A549 (cell line): ENCODE measurements at regions not wholly inside any gene's neighbourhood (a gene's known extent, or its start where the extent isn't known, plus 50 kb on each side); places are given as distances from the start of the nearest gene placed in this dataset.

ENCODE experiments used
- ATAC-seq, 2 experiments: fragments of 200-7000 bp in 1 of 2; fragments of >200 bp in 1 of 2; cut with Nextera tagmentation in 1 of 2; cut with Tn5 transposase in 1 of 2; 3 replicates each; pipeline versions ENCODE4 v1.8.0 to v1.9.1; 2018 to 2020; ENCODE audit warnings: mild to moderate bottlenecking in 1 of 2, moderate library complexity in 1 of 2
- CTCF ChIA-PET: fragments of 300-600 bp; sonication (Branson Sonifier 250); formaldehyde crosslinking; extraction: SDS; loops from one replicate; lab custom pipeline; 2021; ENCODE audit warnings: antibody characterized with exemption, inconsistent platforms; lab: Yijun Ruan, JAX
- POLR2A ChIA-PET: fragments of 350-600 bp; formaldehyde crosslinking; extraction: SDS; loops from one replicate; lab custom pipeline; 2021; ENCODE audit warnings: antibody characterized with exemption, inconsistent platforms; lab: Yijun Ruan, JAX
- DNase-seq, 2 experiments: peaks; one replicate each; pipeline versions ENCODE4 v3.0.0 to v3.0.0-alpha.2; 2011 to 2016; ENCODE audit warnings: low read depth in 1 of 2, low spot score in 1 of 2
- FAIRE-seq: peaks from 2 replicates; lab custom pipeline; 2011; peaks lifted over from hg19 to GRCh38; lab: Jason Lieb, UNC
- H3K27ac ChIP-seq, 2 experiments: fragments of >200 bp; sonication (Bioruptor Twin); formaldehyde crosslinking; 3 replicates each; pipeline ENCODE4 v1.5.1; 2016 to 2017
- H3K4me1 ChIP-seq: fragments of >200 bp; sonication (Bioruptor Twin); formaldehyde crosslinking; 3 replicates; pipeline ENCODE4 v1.6.1; 2016
- H3K4me2 ChIP-seq: fragments of >200 bp; sonication (Bioruptor Twin); formaldehyde crosslinking; 3 replicates; pipeline ENCODE4 v1.6.1; 2016
- H3K4me3 ChIP-seq: fragments of >200 bp; sonication (Bioruptor Twin); formaldehyde crosslinking; 3 replicates; pipeline ENCODE4 v1.5.1; 2016
- H3K9me3 ChIP-seq: fragments of >200 bp; sonication (Bioruptor Twin); formaldehyde crosslinking; 3 replicates; pipeline ENCODE4 v1.6.1; 2016
- BHLHE40 ChIP-seq: IDR thresholded peaks from 2 replicates; pipeline ENCODE4 v1.6.1; 2012; ENCODE audit warnings: low read depth, low read length, inconsistent platforms
- CBX8 ChIP-seq: fragments of 200-600 bp; sonication (generic); IDR thresholded peaks from 2 replicates; pipeline ENCODE4 v1.6.1; 2016
- CHD2 ChIP-seq: fragments of 150-350 bp; IDR thresholded peaks from 2 replicates; pipeline ENCODE4 v1.6.1; 2014; ENCODE audit warnings: low read length; ENCODE audit not compliant: partially characterized antibody
- FOSL2 ChIP-seq, 2 experiments: fragments of 450-650 bp in 1 of 2; fragments of >200 bp in 1 of 2; sonication (Bioruptor Twin) in 1 of 2; formaldehyde crosslinking; IDR thresholded peaks; 2 replicates each; pipeline versions ENCODE4 v1.5.0 to v1.6.1; 2016 to 2020; ENCODE audit warnings: mild to moderate bottlenecking in 1 of 2, moderate library complexity in 1 of 2
- FOXS1 ChIP-seq: fragments of 250-450 bp; sonication (Bioruptor Pico); IDR thresholded peaks from 2 replicates; pipeline ENCODE4 v1.5.0; 2020; ENCODE audit warnings: mild to moderate bottlenecking, moderate library complexity
- GATA3 ChIP-seq: IDR thresholded peaks from 2 replicates; pipeline ENCODE4 v1.6.1; 2012; ENCODE audit warnings: borderline replicate concordance
- HOXA7 ChIP-seq: fragments of 250-450 bp; sonication (Bioruptor Pico); IDR thresholded peaks from 2 replicates; pipeline ENCODE4 v1.5.0; 2020; ENCODE audit warnings: mild to moderate bottlenecking, moderate library complexity
- MAZ ChIP-seq: fragments of 150-350 bp; IDR thresholded peaks from 2 replicates; pipeline ENCODE4 v1.6.1; 2014; ENCODE audit warnings: antibody characterized with exemption, low read depth, low read length, borderline replicate concordance
- MYC ChIP-seq: IDR thresholded peaks from 2 replicates; pipeline ENCODE4 v1.6.1; 2012; ENCODE audit warnings: mild to moderate bottlenecking, inconsistent platforms, low read length, improper control_type of control experiment, borderline replicate concordance
- RAD21 ChIP-seq, 2 experiments: fragments of >200 bp in 1 of 2; sonication (Bioruptor Twin) in 1 of 2; formaldehyde crosslinking in 1 of 2; IDR thresholded peaks in 1 of 2; conservative IDR thresholded peaks in 1 of 2; 2 replicates in 1 of 2; 3 replicates in 1 of 2; pipeline ENCODE4 v1.6.1; 2012 to 2018; ENCODE audit warnings: inconsistent platforms in 1 of 2
- RARB ChIP-seq: fragments of 250-450 bp; sonication (Bioruptor Pico); IDR thresholded peaks from 2 replicates; pipeline ENCODE4 v1.8.0; 2021; ENCODE audit warnings: mild to moderate bottlenecking, moderate library complexity
- RCOR1 ChIP-seq: fragments of 150-350 bp; IDR thresholded peaks from 2 replicates; pipeline ENCODE4 v1.6.1; 2014; ENCODE audit warnings: antibody characterized with exemption, low read length, low read depth
- WGBS: methylation state at CpG from one replicate; pipeline ENCODE4 v1.1.6; 2017; ENCODE audit errors: missing lambda C conversion rate; 5-methylcytosine and 5-hydroxymethylcytosine counted together
- TF ChIP-seq, protein P1 (sequence below): fragments of 250-450 bp; sonication (Bioruptor Pico); IDR thresholded peaks from 2 replicates; pipeline ENCODE4 v1.5.0; 2020; ENCODE audit warnings: low read depth, mild to moderate bottlenecking, moderate library complexity
- TF ChIP-seq, protein P2 (sequence below): fragments of 200-600 bp; sonication (generic); IDR thresholded peaks from 2 replicates; pipeline ENCODE4 v1.6.1; 2016; ENCODE audit warnings: antibody characterized with exemption, mild to moderate bottlenecking, moderate library complexity

DNA sequence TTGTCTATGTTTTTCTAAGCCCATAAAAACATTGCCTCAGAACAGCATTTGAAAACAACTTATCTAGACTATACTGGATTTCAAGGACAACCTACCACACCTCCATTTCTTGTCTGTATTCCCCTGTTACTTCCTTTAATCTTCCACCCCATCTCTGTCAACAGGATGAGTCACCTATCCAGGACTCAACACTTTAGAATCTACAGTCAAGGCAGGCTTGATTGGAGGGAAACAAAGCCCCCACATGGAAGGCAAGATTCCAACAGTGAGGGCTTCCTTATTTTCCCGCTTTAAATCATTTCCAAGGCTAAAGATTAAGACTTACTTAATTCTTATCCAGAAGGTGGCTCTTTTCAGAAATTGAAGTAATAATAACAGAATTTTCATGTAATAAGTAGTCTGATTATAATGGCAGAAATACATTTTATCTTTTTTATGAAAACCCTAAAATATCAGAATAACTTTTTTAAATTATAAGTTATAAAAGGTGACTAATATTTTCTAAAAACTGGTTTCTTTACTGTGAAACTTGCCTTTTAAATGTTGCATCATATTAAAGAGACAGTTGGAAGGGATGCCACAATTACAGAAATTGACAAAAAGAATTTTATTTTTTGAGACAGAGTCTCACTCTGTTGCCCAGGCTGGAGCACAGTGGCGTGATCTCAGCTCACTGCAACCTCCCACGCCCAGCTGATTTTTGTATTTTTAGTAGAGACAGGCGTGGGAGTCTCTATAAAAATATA, 138.7 kb upstream of the CCDC150 start:
- H3K9me3 ChIP-seq: peaks cover 13% of the 10 kb centered on the region; the same call in 2 of the 3 replicates
- H3K4me2 ChIP-seq: peak overlapping the region; percentile 25; the same call in 2 of the 3 replicates
- DNase-seq (peak; percentile 7 to 12), FAIRE-seq (no peak)
- ChIA-PET CTCF (no interaction called here), POLR2A (no interaction called here)
- no peak overlapping the region for H3K4me3 ChIP-seq
- peaks cover 12% of the 10 kb centered on the region; the same call in 2 of the 3 replicates for H3K4me1 ChIP-seq
- 88% methylated on average over 4 of the region's 4 CpGs for WGBS
- no peak for TF ChIP-seq CHD2
- peak; percentile 20; the same call in 1 of the 2 replicates for TF ChIP-seq GATA3
- TF ChIP-seq FOSL2 (IDR thresholded peaks at IDR 0.05): no peak
- TF ChIP-seq FOSL2 (CRISPR knock-in tag; IDR thresholded peaks at IDR 0.05): peak; percentile 47; the same call in 1 of the 2 replicates
- no peak for TF ChIP-seq RCOR1
- TF ChIP-seq, all 56 proteins: peak for 2
- ATAC-seq: no peak
- H3K27ac ChIP-seq: 0 out of 6 replicates have a peak overlapping the region, but pooled peaks of 1 of the 2 experiments have one; percentile 42

DNA sequence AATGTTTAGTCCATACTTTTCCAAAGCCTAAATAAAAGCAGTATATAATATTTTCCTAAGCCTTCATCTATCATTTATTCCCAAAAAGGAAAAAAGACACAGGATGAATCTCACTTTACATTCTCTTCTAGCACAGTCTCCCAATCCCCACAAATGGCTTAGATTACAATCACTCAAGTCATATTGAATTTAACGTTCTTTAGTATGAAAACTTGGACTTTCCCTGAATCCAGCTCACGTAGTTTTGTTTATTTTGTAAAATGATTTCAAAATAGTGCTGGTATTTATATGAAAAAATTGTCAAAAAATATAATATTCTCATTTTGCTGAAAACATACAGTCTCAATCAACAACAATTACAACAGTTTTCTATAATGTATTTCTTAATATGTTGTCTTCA, 137.7 kb upstream of the CCDC150 start:
- TF ChIP-seq, protein P1, sequence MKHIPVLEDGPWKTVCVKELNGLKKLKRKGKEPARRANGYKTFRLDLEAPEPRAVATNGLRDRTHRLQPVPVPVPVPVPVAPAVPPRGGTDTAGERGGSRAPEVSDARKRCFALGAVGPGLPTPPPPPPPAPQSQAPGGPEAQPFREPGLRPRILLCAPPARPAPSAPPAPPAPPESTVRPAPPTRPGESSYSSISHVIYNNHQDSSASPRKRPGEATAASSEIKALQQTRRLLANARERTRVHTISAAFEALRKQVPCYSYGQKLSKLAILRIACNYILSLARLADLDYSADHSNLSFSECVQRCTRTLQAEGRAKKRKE (CRISPR knock-in tag): no peak
- TF ChIP-seq MAZ (no peak), FOXS1 (CRISPR knock-in tag) (no peak), RARB (no peak), BHLHE40 (no peak), CBX8 (no peak), HOXA7 (CRISPR knock-in tag) (no peak), MYC (no peak)
- TF ChIP-seq, protein P2, sequence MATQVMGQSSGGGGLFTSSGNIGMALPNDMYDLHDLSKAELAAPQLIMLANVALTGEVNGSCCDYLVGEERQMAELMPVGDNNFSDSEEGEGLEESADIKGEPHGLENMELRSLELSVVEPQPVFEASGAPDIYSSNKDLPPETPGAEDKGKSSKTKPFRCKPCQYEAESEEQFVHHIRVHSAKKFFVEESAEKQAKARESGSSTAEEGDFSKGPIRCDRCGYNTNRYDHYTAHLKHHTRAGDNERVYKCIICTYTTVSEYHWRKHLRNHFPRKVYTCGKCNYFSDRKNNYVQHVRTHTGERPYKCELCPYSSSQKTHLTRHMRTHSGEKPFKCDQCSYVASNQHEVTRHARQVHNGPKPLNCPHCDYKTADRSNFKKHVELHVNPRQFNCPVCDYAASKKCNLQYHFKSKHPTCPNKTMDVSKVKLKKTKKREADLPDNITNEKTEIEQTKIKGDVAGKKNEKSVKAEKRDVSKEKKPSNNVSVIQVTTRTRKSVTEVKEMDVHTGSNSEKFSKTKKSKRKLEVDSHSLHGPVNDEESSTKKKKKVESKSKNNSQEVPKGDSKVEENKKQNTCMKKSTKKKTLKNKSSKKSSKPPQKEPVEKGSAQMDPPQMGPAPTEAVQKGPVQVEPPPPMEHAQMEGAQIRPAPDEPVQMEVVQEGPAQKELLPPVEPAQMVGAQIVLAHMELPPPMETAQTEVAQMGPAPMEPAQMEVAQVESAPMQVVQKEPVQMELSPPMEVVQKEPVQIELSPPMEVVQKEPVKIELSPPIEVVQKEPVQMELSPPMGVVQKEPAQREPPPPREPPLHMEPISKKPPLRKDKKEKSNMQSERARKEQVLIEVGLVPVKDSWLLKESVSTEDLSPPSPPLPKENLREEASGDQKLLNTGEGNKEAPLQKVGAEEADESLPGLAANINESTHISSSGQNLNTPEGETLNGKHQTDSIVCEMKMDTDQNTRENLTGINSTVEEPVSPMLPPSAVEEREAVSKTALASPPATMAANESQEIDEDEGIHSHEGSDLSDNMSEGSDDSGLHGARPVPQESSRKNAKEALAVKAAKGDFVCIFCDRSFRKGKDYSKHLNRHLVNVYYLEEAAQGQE: no peak
- 47% methylated on average over 2 of the region's 2 CpGs for WGBS

DNA sequence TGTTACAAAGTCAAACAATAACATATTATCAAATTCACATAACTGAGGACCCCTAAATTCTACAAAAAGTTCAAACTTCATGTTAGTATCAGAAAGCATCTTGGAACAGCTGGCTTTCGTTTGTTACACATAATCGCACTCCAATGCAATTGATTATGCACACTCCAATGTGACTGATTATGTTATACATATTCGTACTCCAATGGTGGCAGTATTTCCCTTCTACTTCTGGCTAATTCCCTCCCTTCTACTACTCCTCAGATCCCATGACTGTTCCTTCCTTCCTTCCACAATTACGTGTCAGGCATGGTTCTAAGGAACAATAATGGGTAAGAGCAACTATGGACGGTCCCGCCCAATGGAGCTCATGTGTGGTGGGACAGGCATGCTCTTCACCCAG, 137.1 kb upstream of the CCDC150 start:
- Histone ChIP-seq H3K9me3 (peaks cover 13% of the 10 kb centered on the region; the same call in 2 of the 3 replicates), H3K27ac (no peak overlapping the region), H3K4me3 (no peak overlapping the region), H3K4me1 (peaks cover 12% of the 10 kb centered on the region; the same call in 2 of the 3 replicates), H3K4me2 (no peak overlapping the region)
- CTCF ChIA-PET: no interaction called here
- POLR2A ChIA-PET: no interaction called here
- FAIRE-seq (no peak), ATAC-seq (no peak), DNase-seq (no peak)
- TF ChIP-seq RCOR1: no peak
- TF ChIP-seq RAD21 (conservative IDR thresholded peaks at IDR 0.05 in 1 of 2, IDR thresholded peaks at IDR 0.05 in 1 of 2): peak in 1 of 2 experiments; percentile 11; a peak in 1 of 5 replicates
- 86% methylated on average over 6 of the region's 6 CpGs for WGBS

More for the DNA sequence above, 137.7 kb upstream of the CCDC150 start:
- no peak for FAIRE-seq
- Histone ChIP-seq H3K4me1 (peaks cover 12% of the 10 kb centered on the region; the same call in 2 of the 3 replicates), H3K4me2 (no peak overlapping the region), H3K9me3 (peaks cover 13% of the 10 kb centered on the region; the same call in 2 of the 3 replicates), H3K27ac (no peak overlapping the region), H3K4me3 (no peak overlapping the region)
- ChIA-PET CTCF (no interaction called here), POLR2A (no interaction called here)
- DNase-seq: no peak
- ATAC-seq: no peak
